Skeletal muscle satellite cell (primary cell): ENCODE measurements at regions not wholly inside any gene's neighbourhood (a gene's known extent, or its start where the extent isn't known, plus 50 kb on each side); places are given as distances from the start of the nearest gene placed in this dataset.
A peak's percentile ranks its signal among the peaks of the same experiment; 100 is the strongest.

Experiments
- H3K27me3 ChIP-seq: 2 replicates; pipeline ENCODE4 v1.7.0; 2013; ENCODE audit warnings: low read length; ENCODE audit not compliant: control insufficient read depth, insufficient read depth
- H3K36me3 ChIP-seq: 2 replicates; pipeline ENCODE4 v1.7.0; 2013; ENCODE audit warnings: mild to moderate bottlenecking, control low read depth, low read length; ENCODE audit not compliant: insufficient read depth
- H3K4me1 ChIP-seq: 2 replicates; pipeline ENCODE4 v1.7.0; 2013; ENCODE audit warnings: low read length; ENCODE audit not compliant: control insufficient read depth, insufficient read depth
- H3K4me2 ChIP-seq: 2 replicates; pipeline ENCODE4 v1.7.0; 2013; ENCODE audit warnings: mild to moderate bottlenecking, low read length
- H3K4me3 ChIP-seq: 2 replicates; pipeline ENCODE4 v1.7.0; 2013; ENCODE audit warnings: low read length
- H3K9ac ChIP-seq: 2 replicates; pipeline ENCODE4 v1.7.0; 2013; ENCODE audit warnings: mild to moderate bottlenecking, low read depth, low read length, moderate library complexity
- H3K9me3 ChIP-seq: replicated peaks from 2 replicates; pipeline ENCODE4 v1.7.0; 2013; ENCODE audit warnings: mild to moderate bottlenecking, control low read depth, low read length

DNA sequence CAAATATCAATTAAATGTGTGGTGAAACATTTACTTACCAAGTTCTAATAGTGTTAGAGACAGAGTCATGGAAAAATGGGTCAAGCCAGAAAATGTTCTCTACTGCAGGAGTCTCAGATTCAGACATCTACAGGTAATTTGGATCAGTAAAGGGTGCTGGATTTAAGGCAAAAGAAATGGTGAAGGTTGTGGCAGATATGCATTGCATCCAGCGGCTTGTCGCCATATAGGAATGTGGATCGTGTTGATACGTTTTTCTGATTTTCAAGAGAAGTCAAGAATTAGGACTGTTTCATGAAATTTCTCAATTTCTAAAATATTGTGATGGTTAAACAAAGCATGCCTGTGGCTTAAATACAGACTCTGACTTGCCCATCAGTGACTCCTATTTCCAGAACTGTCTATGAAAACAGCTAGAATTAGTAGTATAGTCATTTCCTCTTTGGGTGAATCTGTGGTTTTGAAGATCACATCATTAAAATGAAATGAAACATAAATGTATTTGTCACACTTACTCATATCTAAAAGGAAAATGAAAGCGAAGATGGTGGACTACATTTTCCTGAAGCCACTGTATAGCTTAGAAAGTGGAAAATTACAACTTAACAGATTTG, 110.1 kb upstream of the VEGFC start:
- peak overlapping the region; percentile 21 for H3K4me3 ChIP-seq
- H3K4me1 ChIP-seq: peaks cover 47% of the 10 kb centered on the region
- H3K9ac ChIP-seq: peak overlapping the region; percentile 81
- H3K4me2 ChIP-seq: peak overlapping the region; percentile 61
- H3K9me3 ChIP-seq: no peaks in the 10 kb centered on the region
- no peaks in the 10 kb centered on the region for H3K36me3 ChIP-seq
- no peaks in the 10 kb centered on the region for H3K27me3 ChIP-seq

DNA sequence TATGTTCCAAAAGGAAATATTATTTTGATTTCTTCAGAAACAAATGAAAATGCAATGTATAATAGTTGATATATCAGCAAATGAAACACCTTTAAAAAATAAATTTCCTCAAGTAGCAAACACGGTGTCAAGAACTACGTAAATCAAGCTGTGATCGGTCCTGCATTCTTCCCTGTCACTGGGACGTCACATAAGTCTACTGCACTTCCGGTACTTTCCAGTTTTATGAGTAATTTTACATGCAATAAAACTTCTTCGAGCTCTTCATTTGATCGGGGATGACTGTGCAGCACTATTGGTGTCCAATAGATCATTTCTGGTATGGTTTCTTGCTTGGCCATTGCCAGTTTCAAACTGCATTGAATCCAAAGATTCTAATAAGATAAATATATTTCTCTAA, 114.0 kb upstream of the VEGFC start:
- H3K36me3 ChIP-seq: no peaks in the 10 kb centered on the region
- peak overlapping the region; percentile 40 for H3K9ac ChIP-seq
- H3K9me3 ChIP-seq: no peaks in the 10 kb centered on the region
- H3K4me1 ChIP-seq: peaks cover 37% of the 10 kb centered on the region
- peak overlapping the region; percentile 14 for H3K4me2 ChIP-seq
- H3K4me3 ChIP-seq: no peak overlapping the region
- H3K27me3 ChIP-seq: no peaks in the 10 kb centered on the region

DNA sequence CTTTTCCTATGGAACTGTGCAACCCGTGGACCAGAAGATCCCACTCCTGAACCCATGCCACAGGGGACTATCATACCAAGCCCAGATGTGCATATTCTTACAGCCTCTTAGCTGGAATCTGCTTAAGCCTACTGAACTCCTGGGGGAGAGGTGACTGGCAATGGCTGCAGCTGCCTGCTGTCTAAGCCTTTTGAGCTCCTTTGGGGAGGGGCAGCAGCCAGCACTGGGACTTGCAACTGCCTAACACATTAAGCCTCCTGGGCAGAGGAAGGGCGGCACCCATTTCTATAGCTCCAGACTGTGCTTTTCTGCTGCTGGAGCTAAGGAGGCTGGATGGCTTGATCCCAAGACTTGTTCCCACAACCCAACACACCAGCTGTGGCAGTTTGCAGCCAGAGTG, 117.9 kb upstream of the VEGFC start:
- no peak overlapping the region for H3K9ac ChIP-seq
- no peaks in the 10 kb centered on the region for H3K27me3 ChIP-seq
- H3K9me3 ChIP-seq: no peaks in the 10 kb centered on the region
- H3K4me1 ChIP-seq: peaks cover 11% of the 10 kb centered on the region
- H3K36me3 ChIP-seq: no peaks in the 10 kb centered on the region
- H3K4me3 ChIP-seq: no peak overlapping the region
- H3K4me2 ChIP-seq: no peak overlapping the region

DNA sequence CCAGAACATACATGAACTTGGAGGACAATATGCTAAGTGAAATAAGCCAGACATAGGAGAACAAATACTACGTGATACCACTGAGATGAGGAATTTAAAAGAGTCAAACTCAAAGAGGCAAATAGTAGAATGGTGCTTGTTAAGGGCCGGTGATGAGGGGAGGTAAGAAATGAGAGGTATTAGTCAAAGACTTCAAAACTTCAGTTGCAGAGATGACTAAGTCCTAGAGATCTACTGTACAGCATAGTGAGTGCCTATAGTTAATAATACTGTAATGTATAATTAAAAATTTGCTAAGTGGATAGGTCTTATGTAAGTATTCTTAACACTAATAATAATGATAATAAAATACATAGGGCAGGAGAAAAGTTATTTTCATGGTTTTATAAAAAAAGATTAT, 126.9 kb upstream of the VEGFC start:
- Histone ChIP-seq H3K9ac (no peak overlapping the region), H3K9me3 (peaks cover 3% of the 10 kb centered on the region), H3K4me1 (peaks cover 16% of the 10 kb centered on the region), H3K27me3 (no peaks in the 10 kb centered on the region), H3K4me2 (no peak overlapping the region), H3K4me3 (no peak overlapping the region), H3K36me3 (no peaks in the 10 kb centered on the region)

DNA sequence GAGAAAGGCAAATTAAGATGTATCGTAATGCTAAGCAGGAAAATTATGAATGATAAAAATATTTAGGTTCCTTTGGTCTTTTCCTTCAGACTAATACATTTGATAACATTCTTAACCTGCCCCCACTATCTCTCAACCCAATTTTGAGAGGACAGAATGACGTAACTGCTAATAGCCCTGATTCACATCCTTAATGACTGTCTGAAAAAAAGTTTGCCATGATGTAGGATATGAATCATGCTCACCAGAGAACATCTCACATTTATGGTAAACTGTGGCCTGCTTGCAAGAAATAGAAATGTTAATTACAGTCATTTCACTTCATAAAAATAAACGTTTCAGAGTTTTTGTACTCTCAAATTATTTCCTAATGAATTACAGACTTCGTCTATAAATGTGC, 128.0 kb upstream of the VEGFC start:
- H3K36me3 ChIP-seq: no peaks in the 10 kb centered on the region
- peak overlapping the region; percentile 22 for H3K4me2 ChIP-seq
- H3K27me3 ChIP-seq: no peaks in the 10 kb centered on the region
- peak overlapping the region; percentile 39 for H3K9ac ChIP-seq
- H3K9me3 ChIP-seq: peaks cover 3% of the 10 kb centered on the region
- no peak overlapping the region for H3K4me3 ChIP-seq
- H3K4me1 ChIP-seq: peaks cover 20% of the 10 kb centered on the region

DNA sequence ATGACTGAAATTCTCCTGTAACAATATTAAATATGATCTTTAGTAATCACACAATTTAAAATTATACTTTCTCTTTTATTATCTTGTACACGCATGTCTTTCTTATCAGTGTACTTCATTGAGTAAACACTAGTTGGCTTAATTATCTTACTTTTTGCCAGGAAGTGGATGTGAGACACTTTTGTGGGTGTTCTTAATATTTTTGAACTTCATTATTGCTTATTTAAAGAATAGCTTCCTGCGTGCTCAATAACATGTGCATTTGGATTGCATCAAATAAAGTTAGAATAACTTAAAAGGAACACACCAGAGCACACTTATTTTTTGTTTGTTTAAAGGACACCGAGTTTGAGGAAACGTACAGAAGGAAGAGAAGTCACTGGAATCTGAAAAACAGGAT, 128.5 kb upstream of the VEGFC start:
- H3K9ac ChIP-seq: peak overlapping the region; percentile 39

DNA sequence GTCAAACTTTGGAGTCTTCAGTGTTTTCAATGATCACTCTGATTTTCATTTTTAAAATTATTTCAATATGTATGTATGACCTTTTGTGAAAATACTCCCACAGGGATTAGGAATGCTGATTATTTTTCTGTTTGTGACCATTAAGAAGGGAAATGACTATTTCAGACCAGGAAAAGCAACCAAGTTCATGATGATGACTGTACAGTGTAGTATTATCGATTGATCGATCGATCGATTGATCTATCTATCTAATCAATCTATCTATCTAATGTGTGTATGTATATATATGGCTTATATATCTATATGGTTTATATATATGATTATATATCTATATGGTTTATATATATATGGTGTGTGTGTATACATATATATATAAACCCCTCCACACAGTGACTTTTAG, 131.5 kb upstream of the VEGFC start:
- Histone ChIP-seq H3K4me1 (peaks cover 36% of the 10 kb centered on the region), H3K36me3 (no peaks in the 10 kb centered on the region), H3K9ac (no peak overlapping the region), H3K4me2 (no peak overlapping the region), H3K4me3 (no peak overlapping the region), H3K9me3 (no peaks in the 10 kb centered on the region), H3K27me3 (no peaks in the 10 kb centered on the region)

More for the DNA sequence above, 128.5 kb upstream of the VEGFC start:
- Histone ChIP-seq H3K4me1 (peaks cover 20% of the 10 kb centered on the region), H3K4me2 (peak overlapping the region; percentile 16), H3K4me3 (no peak overlapping the region), H3K9me3 (peaks cover 3% of the 10 kb centered on the region), H3K27me3 (no peaks in the 10 kb centered on the region), H3K36me3 (no peaks in the 10 kb centered on the region)

DNA sequence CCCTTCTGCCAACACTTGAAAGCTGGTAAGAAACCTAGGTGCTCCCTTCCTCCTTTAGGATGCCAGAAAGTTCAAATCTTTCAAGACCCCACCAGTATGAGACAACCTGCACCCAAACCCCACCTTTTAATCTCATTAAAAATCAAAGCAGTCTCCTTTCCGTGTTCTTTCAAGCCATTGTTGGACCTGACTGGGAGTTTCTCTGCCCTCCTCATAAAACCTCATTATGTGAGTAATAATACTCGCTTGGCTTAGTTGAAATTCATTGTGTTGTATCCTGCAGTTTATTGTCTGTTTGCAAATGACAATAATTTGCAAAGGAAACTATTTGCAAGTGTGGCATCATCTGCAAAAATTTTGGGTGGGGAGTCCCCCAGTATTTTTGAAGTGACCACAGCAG, 133.2 kb upstream of the VEGFC start:
- H3K9ac ChIP-seq: no peak overlapping the region
- no peaks in the 10 kb centered on the region for H3K27me3 ChIP-seq
- H3K4me2 ChIP-seq: no peak overlapping the region
- H3K4me1 ChIP-seq: peaks cover 29% of the 10 kb centered on the region
- H3K4me3 ChIP-seq: no peak overlapping the region
- no peaks in the 10 kb centered on the region for H3K36me3 ChIP-seq
- no peaks in the 10 kb centered on the region for H3K9me3 ChIP-seq

DNA sequence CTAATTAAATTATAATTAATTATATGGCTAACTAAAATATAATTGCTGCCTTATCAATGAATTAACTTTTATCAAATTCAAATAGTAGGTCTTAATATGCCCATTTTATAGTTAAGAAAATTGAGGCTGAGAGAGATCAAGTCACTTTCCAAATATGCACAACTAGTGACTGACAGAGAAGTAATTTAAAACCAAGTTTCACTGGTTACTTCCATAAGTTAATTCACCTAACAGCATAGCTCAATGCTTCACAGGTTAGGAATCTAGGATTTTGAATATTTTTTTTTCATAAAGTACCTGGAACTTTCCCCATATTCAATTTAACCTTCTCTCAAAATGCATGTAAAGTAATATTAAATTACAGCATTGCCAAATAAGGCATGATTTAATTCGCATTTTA, 134.4 kb upstream of the VEGFC start:
- Histone ChIP-seq H3K27me3 (no peaks in the 10 kb centered on the region), H3K4me3 (no peak overlapping the region)

DNA sequence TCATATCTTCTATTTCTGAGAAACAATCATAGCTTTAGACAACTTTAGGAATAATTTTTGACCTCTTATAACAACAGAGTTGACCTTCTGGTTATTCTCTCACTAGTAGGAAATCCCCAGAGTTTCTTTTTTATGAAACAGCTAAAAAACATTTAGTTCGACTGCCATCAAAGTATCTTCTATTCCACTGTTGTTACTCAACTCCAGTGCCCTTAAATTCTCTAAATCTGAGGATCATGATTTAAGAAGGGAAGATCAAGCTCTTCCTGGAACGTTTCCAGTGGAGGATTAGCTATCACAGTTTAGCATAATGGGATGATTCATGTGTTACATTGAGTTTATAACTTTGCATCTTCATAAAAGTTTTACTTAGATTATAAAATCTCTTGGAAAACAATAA, 134.9 kb upstream of the VEGFC start:
- Histone ChIP-seq H3K4me3 (no peak overlapping the region), H3K9me3 (no peaks in the 10 kb centered on the region), H3K36me3 (no peaks in the 10 kb centered on the region), H3K9ac (peak overlapping the region; percentile 45), H3K4me2 (no peak overlapping the region), H3K27me3 (no peaks in the 10 kb centered on the region), H3K4me1 (peaks cover 24% of the 10 kb centered on the region)

More for the DNA sequence above, 134.4 kb upstream of the VEGFC start:
- no peak overlapping the region for H3K4me2 ChIP-seq
- no peaks in the 10 kb centered on the region for H3K9me3 ChIP-seq
- H3K9ac ChIP-seq: peak overlapping the region; percentile 22
- no peaks in the 10 kb centered on the region for H3K36me3 ChIP-seq
- H3K4me1 ChIP-seq: peaks cover 24% of the 10 kb centered on the region

DNA sequence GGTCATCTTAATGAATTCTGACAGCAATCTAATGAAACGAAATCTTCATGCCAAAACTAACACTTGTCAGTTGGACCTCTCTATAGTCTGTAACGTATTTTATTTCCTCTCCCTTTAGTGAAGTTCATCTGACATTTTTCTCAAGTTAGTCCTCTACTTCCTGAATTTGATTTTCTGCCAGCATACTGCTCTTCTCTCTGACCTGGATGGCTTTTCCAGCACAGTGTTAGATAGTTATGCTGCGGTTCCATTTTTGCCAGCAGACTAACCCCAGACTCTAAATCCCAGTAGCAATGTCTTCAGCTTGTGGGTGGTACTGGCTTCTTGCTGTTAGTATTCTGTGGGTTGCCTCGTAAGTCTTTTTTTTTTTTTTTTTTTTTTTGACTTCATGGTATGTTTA, 146.7 kb upstream of the VEGFC start:
- Histone ChIP-seq H3K27me3 (no peaks in the 10 kb centered on the region), H3K9ac (no peak overlapping the region), H3K4me2 (no peak overlapping the region), H3K36me3 (no peaks in the 10 kb centered on the region), H3K4me3 (no peak overlapping the region), H3K4me1 (peaks cover 8% of the 10 kb centered on the region), H3K9me3 (no peaks in the 10 kb centered on the region)

DNA sequence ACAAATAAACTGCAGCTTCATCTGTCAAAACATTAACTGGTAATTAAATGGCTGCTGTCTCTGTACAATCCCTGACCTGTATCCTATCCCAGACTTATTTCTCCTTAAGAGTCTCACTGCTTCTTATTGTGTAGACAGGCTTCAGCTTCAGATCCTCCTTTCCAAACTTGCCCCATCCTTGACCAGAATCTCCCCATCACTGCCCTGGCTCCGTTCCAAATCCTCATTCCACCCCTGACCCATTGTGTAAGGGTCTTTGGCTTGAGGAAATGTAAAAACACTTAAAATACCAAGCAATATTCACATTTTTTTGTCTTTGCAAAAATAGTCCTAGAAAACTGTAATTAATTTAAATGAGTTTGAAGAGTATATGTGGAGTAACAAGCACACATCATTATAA, 152.6 kb upstream of the VEGFC start:
- Histone ChIP-seq H3K9ac (no peak overlapping the region), H3K27me3 (no peaks in the 10 kb centered on the region), H3K4me1 (peaks cover 12% of the 10 kb centered on the region), H3K36me3 (no peaks in the 10 kb centered on the region), H3K4me2 (no peak overlapping the region), H3K9me3 (no peaks in the 10 kb centered on the region), H3K4me3 (no peak overlapping the region)
